NCI-H345 (cell line): ENCODE measurements at regions not wholly inside any gene's neighbourhood (a gene's known extent, or its start where the extent isn't known, plus 50 kb on each side); places are given as distances from the start of the nearest gene placed in this dataset.

Experiments used
- DNase-seq: peaks from one replicate; lab custom pipeline; 2025; lab: John Stamatoyannopoulos, UW

- DNase-seq: no peak
These were observed 185.0 kb downstream of the RFC3 start for GRCh38 chr13:34002924-34003323.

- no peak for DNase-seq
These were observed 185.7 kb downstream of the RFC3 start for GRCh38 chr13:34003656-34004055.

- DNase-seq: no peak
These were observed 186.7 kb downstream of the RFC3 start for GRCh38 chr13:34004676-34005075.

DNA sequence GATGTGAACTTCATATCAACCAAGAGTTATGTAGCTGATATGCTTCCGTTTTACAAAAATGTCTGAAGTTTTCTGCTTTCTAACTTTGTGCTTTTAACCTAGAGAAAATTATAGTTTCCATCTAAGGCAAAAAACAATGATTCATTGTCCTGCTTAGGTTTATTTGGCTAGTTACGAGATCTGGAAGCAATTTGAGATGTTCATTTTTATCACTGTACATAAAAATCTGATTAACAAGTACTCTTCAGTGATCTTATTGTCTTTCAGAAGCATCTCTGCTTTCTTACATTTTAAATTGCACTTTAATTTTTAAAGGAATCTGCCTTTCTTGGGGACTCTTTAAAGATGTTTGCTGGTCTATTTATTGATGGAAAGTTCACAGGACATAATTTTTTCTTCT lies 188.1 kb downstream of the RFC3 start:
- no peak for DNase-seq

GRCh38 chr13:34011552-34012085 lies 193.7 kb downstream of the RFC3 start:
- peak; percentile 62 for DNase-seq

DNA sequence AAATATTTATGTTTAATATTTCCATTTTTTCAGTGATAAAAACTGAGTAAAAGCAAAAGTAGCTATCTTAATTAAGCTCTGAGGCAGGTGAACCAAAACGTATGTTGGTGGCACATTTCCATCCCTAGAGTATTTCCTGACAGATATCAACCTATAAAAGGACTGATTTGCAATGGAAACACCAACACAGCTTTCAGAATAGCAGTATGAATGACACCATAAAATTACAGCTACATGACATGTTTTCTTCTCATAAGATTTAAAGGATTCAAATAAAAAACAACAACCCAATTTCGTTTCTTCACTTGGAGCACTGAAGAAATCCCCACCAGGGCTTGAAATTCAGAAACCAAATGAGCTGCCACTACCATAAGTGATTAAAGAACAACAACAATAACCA lies 194.4 kb downstream of the RFC3 start:
- DNase-seq: no peak

DNA sequence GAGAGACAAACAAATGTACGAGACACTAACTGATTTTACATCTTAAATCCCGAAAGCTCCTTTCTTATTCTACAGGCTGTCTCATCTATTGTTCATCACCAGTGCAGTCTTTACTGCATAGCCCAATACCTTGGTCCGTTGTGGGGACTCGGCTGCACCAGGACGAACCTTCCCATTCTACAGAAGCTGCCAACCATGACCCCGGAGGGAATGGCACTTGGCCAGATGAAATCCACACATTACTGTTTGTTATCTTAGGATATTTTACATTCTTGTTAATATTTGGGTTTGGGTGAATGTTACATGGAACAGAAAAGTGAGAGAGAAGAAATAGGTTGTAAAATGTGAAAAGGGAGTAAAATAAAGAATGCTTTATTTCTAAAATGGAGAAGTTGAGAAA lies 195.1 kb downstream of the RFC3 start:
- no peak for DNase-seq

GRCh38 chr13:34017231-34017630 lies 199.3 kb downstream of the RFC3 start:
- no peak for DNase-seq

DNA sequence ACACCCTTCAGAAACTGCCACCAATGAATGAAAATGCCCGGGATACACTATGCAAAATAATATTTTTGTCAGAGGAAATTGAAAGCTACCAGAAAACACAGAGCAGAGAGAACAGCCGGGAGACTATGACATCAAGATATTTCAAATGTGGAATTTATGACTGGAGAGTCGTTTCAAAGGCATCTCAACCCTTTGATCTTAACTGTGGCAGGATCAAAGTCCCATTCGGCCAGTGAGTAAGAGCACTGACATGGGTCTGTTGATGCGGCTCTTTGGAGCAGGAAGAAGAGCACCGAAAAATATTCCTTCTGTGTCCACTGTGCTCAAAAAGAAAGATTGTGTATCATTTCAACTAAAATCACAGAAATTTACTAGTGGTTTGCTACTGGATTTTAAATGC lies 201.9 kb downstream of the RFC3 start:
- no peak for DNase-seq

- DNase-seq: no peak
These were observed 202.4 kb downstream of the RFC3 start for GRCh38 chr13:34020388-34020787.

- no peak for DNase-seq
These were observed 203.7 kb downstream of the RFC3 start for GRCh38 chr13:34021619-34022018.

DNA sequence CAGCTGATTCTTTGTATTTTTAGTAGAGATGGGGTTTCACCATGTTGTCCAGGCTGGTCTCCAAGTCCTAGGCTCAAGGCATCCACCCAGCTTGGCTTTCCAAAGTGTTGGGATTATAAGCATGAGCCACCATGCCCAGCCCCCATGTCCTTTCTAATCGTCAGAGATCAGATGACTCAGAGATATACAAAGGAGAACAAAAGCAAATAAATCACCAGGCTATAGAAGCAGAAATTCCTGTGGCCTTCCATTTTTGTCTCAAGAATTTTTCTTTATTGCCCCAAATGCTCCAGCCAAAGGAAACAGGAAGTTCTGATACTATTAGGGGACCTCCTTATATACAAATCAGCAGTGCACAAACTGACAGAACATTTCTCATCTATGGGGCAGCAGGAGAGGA lies 207.8 kb downstream of the RFC3 start:
- no peak for DNase-seq

DNA sequence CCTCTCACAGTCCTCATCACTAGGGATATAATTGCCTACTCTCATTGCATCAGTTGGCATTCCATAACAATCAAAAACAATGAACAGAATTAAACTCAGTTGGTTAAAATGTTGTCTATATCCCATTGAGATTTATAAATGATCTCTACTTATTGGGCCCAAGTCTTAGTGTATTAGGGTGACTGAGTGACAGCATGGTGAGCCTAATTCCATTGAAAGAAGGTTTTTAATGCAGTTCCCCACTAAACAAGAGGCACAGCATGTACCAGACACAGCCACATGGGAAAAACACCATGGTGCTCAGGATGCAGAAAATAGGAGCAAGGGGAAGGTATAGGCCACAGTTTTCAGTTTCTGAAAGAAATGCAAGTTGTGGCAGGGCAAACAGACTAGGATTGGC lies 208.4 kb downstream of the RFC3 start:
- DNase-seq: no peak

GRCh38 chr13:34028496-34029442 lies 210.8 kb downstream of the RFC3 start:
- no peak for DNase-seq

- DNase-seq: no peak
These were observed 212.8 kb downstream of the RFC3 start for GRCh38 chr13:34030782-34031181.

- DNase-seq: no peak
These were observed 213.7 kb downstream of the RFC3 start for GRCh38 chr13:34031610-34032009.

DNA sequence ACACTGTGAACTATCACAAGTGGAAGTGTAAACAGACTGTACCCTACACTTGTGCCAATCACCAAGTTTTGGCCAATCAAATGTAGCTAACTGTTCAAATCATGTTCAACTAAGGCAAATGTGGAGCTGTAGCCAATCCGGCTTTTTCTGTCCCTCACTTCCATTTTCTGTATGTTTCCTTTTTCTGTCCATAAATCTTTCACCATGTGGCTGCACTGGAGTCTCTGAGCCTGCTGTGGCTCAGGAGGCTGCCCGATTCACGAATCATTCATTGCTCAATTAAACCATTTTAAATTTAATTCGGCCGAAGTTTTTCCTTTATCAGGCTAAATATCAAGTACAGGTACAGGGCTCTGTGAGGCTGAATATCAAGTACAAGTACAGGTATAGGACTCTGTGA lies 216.5 kb downstream of the RFC3 start:
- DNase-seq: no peak

- no peak for DNase-seq
These were observed 217.2 kb downstream of the RFC3 start for GRCh38 chr13:34035178-34035577.

DNA sequence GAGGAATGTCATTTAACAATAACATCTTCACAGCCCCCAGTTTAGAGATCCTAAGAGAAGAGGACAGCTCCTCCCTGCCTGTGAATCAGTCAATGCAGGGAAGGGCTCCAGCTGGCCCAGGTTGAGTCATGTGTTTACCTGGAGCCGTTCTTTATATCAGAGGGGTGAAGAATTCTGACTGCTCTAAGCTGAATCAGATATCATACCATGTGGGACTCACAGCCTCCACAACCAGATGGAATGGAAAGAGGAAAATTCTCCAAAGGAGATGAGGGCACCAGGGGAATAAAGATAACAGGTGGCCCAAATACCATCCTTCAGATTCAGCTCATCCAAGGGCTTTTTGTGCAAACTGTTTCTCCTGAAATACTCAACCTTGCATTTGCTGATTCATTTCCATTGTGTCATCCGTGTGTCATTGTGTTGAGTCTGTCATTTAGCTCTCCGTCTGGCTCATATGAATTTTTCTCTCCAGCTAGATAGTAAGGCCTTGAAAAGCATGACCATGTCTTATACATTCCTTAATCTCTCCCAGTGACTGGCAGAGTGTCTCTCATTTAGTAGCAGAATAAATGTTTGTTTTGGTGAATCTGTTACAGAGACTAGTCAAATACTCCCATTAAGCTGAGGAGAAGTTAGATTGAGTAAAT lies 217.9 kb downstream of the RFC3 start:
- no peak for DNase-seq

GRCh38 chr13:34037636-34038540 lies 219.9 kb downstream of the RFC3 start:
- DNase-seq: no peak

DNA sequence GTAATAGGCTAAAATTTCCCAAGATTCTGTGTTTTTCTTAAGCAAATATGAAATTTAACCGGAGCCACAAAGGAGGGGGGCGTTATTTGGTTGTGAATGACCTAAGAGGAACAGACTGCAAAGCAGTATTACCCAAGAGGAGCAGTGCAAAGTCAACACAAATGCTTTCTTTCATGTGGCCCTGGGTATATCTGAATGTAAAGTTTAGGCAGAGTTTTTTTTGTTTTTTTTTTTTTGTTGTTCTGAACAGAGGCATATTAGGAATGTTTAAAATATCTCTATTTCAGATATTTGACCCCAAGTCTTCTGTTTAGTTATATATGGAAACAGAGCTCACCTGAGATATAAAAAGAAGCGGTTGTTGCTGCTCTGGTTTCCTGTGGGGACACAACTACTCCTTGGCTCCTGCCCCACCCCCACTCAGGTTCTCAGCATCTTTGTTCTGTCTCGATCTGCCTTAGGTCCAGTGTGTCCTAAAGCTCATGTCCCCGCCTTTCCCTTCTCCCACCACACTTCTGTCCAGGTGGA lies 220.7 kb downstream of the RFC3 start:
- DNase-seq: no peak

DNA sequence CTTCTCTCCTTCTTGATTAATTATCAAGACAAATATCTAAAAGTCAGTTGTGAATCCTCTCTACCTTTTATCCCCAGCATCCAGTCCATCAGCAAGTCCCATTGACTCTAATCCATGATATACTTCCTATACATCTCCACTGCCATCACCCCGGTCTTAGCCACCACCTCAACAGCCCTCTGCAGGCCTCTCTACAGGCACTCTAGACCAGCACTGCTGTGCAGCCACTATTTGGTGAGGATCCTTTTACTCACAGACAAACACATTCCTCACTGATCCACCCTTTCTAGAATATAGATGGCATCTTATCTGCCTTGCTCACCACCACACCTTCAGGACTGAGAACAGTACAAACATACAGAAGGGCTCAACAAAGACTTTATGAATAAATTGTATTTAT lies 221.7 kb downstream of the RFC3 start:
- no peak for DNase-seq
